OCI-LY1 (cell line): ENCODE measurements at regions not wholly inside any gene's neighbourhood (a gene's known extent, or its start where the extent isn't known, plus 50 kb on each side); places are given as distances from the start of the nearest gene placed in this dataset.

Source experiments
- H2AFZ ChIP-seq: fragments of 200-600 bp; sonication (generic), shearing (Covaris generic); 2 replicates; pipeline ENCODE4 v1.6.0; 2014; ENCODE audit warnings: antibody characterized with exemption, mild to moderate bottlenecking, low read length
- H3F3A ChIP-seq: fragments of 200-600 bp; sonication (generic), shearing (Covaris generic); 2 replicates; pipeline ENCODE4 v1.6.0; 2014; ENCODE audit warnings: mild to moderate bottlenecking, antibody characterized with exemption, low read length, moderate library complexity; ENCODE audit not compliant: insufficient read depth
- H3K27ac ChIP-seq: fragments of 200-600 bp; sonication (generic); 2 replicates; pipeline ENCODE4 v1.5.1; 2014; ENCODE audit warnings: low read length, mixed run types, mild to moderate bottlenecking, low read depth; ENCODE audit not compliant: poor library complexity, severe bottlenecking
- H3K27me3 ChIP-seq: fragments of 200-600 bp; sonication (generic); 2 replicates; pipeline ENCODE4 v1.6.0; 2014; ENCODE audit warnings: antibody characterized with exemption, mild to moderate bottlenecking, low read length, moderate library complexity; ENCODE audit not compliant: insufficient read depth
- H3K36me3 ChIP-seq: fragments of 200-600 bp; sonication (generic); 2 replicates; pipeline ENCODE4 v1.6.1; 2014; ENCODE audit warnings: mild to moderate bottlenecking, antibody characterized with exemption, low read length, moderate library complexity, mixed read lengths; ENCODE audit not compliant: insufficient read depth
- H3K4me1 ChIP-seq: fragments of 200-600 bp; sonication (generic); 2 replicates; pipeline ENCODE4 v1.5.1; 2014; ENCODE audit warnings: mild to moderate bottlenecking, low read length, moderate library complexity; ENCODE audit not compliant: insufficient read depth, severe bottlenecking
- H3K4me2 ChIP-seq: fragments of 200-600 bp; sonication (generic), shearing (Covaris generic); 2 replicates; pipeline ENCODE4 v1.6.1; 2014; ENCODE audit warnings: low read length
- H3K4me3 ChIP-seq: fragments of 200-600 bp; sonication (generic); 2 replicates; pipeline ENCODE4 v1.5.1; 2014; ENCODE audit warnings: low read length, low read depth, mild to moderate bottlenecking, mixed read lengths; ENCODE audit not compliant: poor library complexity, severe bottlenecking
- H3K79me2 ChIP-seq: fragments of 200-600 bp; shearing (Covaris generic); 2 replicates; pipeline ENCODE4 v1.6.1; 2016; ENCODE audit warnings: mixed run types, low read length, mixed read lengths; ENCODE audit not compliant: insufficient read depth
- H3K9ac ChIP-seq: fragments of 200-600 bp; sonication (generic), shearing (Covaris generic); 2 replicates; pipeline ENCODE4 v1.6.1; 2014; ENCODE audit warnings: mild to moderate bottlenecking, low read length, mixed read lengths
- H3K9me2 ChIP-seq: fragments of 200-600 bp; sonication (generic), shearing (Covaris generic); 2 replicates; pipeline ENCODE4 v1.6.1; 2014; ENCODE audit warnings: low read depth, mild to moderate bottlenecking, low read length, mixed read lengths
- H3K9me3 ChIP-seq: fragments of 200-600 bp; shearing (Covaris generic); 2 replicates; pipeline ENCODE4 v1.6.1; 2014; ENCODE audit warnings: low read length, mixed read lengths
- H4K20me1 ChIP-seq: fragments of 200-600 bp; sonication (generic), shearing (Covaris generic); 2 replicates; pipeline ENCODE4 v1.6.0; 2016; ENCODE audit warnings: mild to moderate bottlenecking, low read length; ENCODE audit not compliant: insufficient read depth
- CTCF ChIP-seq: fragments of 200-600 bp; sonication (generic), shearing (Covaris generic); IDR thresholded peaks from 2 replicates; pipeline ENCODE4 v1.5.1; 2017; ENCODE audit warnings: mild to moderate bottlenecking, antibody characterized with exemption, low read length, moderate library complexity, mixed read lengths
- EZH2 ChIP-seq: fragments of 200-600 bp; sonication (generic), shearing (Covaris generic); IDR thresholded peaks from 2 replicates; pipeline ENCODE4 v1.8.0; 2017; ENCODE audit warnings: borderline replicate concordance, mixed run types, mild to moderate bottlenecking, antibody characterized with exemption, low read length, moderate library complexity, mixed read lengths

GRCh38 chr13:70758932-70759331 lies 650.7 kb upstream of the KLHL1 start:
- Histone ChIP-seq H3K4me3 (no peak overlapping the region), H3K9me3 (no peaks in the 10 kb centered on the region), H3F3A (no peaks in the 10 kb centered on the region), H2AFZ (no peak overlapping the region), H3K36me3 (no peaks in the 10 kb centered on the region), H3K4me2 (no peak overlapping the region), H3K27me3 (no peaks in the 10 kb centered on the region), H3K4me1 (no peaks in the 10 kb centered on the region), H3K9me2 (no peaks in the 10 kb centered on the region), H3K27ac (no peak overlapping the region), H3K9ac (no peak overlapping the region), H3K79me2 (no peaks in the 10 kb centered on the region), H4K20me1 (no peaks in the 10 kb centered on the region)
- no peak for TF ChIP-seq CTCF
- TF ChIP-seq EZH2: no peak

- Histone ChIP-seq H3K4me3 (no peak overlapping the region), H2AFZ (no peak overlapping the region), H3F3A (no peaks in the 10 kb centered on the region), H3K9me3 (no peaks in the 10 kb centered on the region), H4K20me1 (no peaks in the 10 kb centered on the region), H3K4me2 (no peak overlapping the region), H3K27me3 (no peaks in the 10 kb centered on the region), H3K79me2 (no peaks in the 10 kb centered on the region), H3K36me3 (no peaks in the 10 kb centered on the region), H3K4me1 (no peaks in the 10 kb centered on the region), H3K27ac (no peak overlapping the region), H3K9ac (no peak overlapping the region), H3K9me2 (no peaks in the 10 kb centered on the region)
- no peak for TF ChIP-seq EZH2
- TF ChIP-seq CTCF: no peak
These were observed 647.8 kb upstream of the KLHL1 start for GRCh38 chr13:70756088-70756487.

DNA sequence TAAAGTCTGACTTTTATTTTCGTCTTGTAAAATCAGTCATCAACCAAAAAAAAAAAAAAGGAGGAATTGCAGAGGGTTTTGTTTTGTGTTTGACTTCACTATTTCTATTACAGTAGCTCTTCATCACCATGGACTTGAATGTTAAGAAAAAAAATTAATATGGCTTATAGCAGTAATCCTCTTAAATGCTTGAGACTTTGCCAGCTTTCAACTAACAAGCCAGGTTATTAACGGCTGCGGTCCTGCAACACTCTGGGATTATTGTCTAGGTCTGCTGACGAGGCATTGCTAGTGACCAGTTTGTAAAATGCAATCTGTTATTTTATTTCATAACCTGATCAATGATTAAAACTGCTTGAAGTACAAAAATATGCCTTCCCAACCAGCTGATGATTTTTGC lies 647.2 kb upstream of the KLHL1 start:
- TF ChIP-seq EZH2 (no peak), CTCF (no peak)
- no peaks in the 10 kb centered on the region for H3K4me1 ChIP-seq
- no peak overlapping the region for H2AFZ ChIP-seq
- H3K27me3 ChIP-seq: no peaks in the 10 kb centered on the region
- no peak overlapping the region for H3K27ac ChIP-seq
- no peaks in the 10 kb centered on the region for H3F3A ChIP-seq
- H3K4me2 ChIP-seq: no peak overlapping the region
- no peak overlapping the region for H3K4me3 ChIP-seq
- H3K9ac ChIP-seq: no peak overlapping the region
- H3K9me2 ChIP-seq: no peaks in the 10 kb centered on the region
- H3K9me3 ChIP-seq: no peaks in the 10 kb centered on the region
- H3K36me3 ChIP-seq: no peaks in the 10 kb centered on the region
- no peaks in the 10 kb centered on the region for H4K20me1 ChIP-seq
- H3K79me2 ChIP-seq: no peaks in the 10 kb centered on the region
